HG02678 (cell line): ENCODE measurements at regions not wholly inside any gene's neighbourhood (a gene's known extent, or its start where the extent isn't known, plus 50 kb on each side); places are given as distances from the start of the nearest gene placed in this dataset.
"Not testable (repeated sequence)": the region's sequence is repeated elsewhere in the genome, so short reads cannot be mapped to it uniquely, and the experiment has no call there.

Source experiments
- ATAC-seq: cut with Tn5 transposase; IDR thresholded peaks from one replicate; pipeline ENCODE4 v1.9.1; 2021; ENCODE audit warnings: mild to moderate bottlenecking, moderate library complexity; ENCODE audit not compliant: unreplicated experiment

DNA sequence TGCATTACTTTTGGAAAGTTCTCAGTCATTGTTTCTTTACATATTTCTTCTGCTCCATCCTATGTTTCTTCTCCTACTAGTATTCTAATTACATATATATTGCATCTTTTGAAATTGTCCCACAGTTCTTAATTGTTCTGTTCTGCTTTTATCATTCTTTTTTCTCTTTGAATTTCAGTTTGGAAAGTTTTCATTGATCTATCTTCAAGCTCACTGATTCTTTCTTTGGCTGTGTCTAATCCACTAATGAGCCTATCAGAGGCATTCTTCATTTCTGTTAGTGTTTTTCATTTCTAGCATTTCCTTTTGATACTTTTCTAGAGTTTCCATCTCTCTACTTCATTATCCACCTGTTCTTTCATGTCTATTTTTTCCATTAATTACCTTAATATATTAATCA lies 159.0 kb upstream of the KCNJ15 start:
- ATAC-seq: no peak

DNA sequence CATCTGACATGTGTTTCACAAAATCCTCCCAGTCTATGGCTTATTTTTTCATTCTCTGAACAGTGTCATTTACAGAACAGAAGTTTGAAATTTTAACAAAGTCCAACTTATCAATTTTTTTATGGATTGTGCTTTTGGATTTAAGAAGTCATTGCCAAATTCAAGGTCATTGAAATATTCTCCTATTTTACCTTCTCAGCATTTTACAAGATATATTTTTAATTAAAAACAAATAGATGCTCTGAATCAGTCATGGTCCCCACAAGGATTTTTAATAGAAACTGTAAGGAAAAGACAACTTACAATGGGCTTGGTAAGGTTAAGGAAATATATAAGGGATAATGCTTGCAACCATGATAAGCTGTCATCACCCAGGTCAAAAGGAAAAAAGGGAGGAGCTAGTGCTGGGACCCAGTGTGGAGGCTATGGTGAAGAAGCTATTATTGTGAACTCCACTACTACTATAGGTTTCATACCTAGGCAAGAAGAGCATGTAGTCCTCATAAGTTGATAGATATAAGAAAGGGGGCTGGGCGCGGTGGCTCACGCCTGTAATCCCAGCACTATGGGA lies 144.5 kb upstream of the KCNJ15 start:
- ATAC-seq: no peak

DNA sequence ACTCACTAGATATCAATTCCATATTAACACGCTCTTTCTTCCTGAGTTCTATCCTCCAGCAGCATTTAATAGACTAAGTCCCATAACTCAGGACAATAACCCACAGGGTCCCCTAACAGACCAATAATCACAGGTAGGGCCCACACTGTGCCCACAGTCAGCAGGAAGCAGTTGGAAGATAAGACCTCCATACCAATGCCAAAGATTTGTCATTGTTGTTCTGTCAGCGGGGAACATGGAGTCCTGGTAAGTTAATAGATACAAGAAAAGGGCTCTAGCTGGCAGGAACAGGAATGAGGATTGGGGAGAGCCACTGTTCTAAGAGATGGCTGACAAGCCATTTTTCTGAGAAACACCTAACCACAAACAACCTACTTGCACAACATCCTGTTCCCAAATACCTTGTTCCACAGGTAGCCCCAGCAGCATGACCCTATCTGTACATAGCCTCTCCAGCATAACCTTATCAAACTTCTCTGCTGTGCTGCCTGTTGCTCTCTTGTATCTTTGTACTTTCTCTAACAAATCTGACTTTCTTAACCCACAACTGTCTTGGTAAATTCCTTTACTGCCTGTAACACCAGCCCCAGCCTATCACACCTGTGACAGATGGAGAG lies 142.0 kb upstream of the KCNJ15 start:
- no peak for ATAC-seq

DNA sequence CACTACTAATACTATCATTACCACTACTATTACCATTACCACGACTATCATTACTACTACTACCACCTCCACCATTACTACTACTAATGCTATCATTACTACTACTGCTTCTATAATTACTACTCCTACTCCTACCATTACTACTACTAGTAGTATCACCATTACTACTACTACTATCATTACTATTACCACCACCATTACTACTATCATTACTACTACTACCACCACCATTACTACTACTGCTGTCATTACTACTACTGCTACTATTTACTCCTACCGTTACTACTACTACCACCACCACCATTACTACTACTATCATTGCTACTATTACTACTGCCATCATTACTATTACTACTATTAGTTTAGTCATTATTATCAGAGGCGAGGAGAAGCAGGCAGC lies 140.9 kb upstream of the KCNJ15 start:
- ATAC-seq: no peak

DNA sequence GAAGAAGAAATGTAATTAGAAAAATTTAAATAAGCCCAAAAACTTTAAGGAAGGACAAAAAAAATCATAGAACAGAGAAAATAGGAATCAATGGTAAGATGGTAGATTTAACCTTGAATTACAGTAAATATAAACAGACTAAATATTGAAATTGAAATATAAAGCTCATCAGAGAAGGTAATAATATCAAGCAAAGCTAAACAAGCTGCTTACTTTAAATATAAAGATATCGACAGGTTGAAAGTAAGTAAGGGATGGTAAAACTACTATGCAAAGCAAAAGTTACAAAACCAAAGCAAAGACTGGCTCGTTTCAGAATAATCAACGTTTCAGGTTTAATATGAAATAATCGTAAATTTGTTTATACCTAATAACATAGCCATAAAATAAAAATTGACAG lies 137.0 kb upstream of the KCNJ15 start:
- ATAC-seq: no peak

DNA sequence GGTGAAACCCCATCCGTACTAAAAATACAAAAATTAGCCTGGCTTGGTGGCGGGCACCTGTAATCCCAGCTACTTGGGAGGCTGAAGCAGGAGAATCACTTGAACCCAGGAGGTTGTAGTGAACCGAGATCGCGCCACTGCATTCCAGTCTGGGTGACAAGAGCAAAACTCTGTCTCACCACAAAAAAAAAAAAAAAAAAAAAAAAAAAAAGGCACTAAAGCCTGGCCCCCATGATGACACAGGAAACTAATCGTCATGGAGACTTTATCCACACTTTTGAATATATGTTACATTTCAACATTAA lies 136.2 kb upstream of the KCNJ15 start:
- ATAC-seq: not testable (repeated sequence)

DNA sequence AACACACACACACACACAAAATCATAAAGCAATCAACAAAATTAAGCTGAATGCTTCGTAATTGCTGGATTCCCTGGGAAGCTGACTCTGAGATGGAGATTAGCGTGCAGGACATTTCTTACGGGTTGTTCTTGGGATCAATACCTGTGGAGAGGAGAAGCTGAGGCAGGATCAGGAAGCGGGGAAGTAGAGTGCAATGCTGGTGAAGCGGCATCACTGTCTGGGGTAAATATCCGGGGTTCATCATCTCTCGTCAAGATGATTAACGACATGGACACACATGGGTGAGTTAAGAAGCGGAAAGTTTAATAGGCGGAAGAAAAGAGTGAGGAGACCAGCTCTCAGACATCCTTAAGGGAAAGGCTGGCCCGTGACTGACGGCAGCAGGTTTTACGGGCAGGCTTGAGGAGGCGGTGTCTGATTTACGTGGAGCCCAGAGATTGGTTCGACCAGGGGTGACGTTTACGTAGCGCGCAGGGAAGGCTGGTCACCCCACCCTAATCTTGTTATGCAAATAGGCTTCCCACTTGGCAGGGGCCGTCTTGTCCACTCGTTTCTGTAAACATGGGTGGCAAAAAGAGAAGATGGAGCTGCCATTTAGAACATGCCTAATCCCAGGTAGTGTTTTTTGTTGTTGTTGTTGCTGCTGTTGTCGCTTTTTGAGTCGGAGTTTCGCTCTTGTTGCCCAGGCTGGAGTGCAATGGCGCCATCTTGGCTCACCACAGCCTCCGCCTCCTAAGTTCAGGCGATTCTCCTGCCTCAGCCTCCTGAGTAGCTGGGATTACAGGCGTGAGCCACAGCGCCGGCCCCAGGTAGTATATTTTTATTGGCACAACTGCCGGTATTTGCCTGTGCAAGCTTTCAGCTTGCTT lies 135.6 kb upstream of the KCNJ15 start:
- ATAC-seq: no peak

DNA sequence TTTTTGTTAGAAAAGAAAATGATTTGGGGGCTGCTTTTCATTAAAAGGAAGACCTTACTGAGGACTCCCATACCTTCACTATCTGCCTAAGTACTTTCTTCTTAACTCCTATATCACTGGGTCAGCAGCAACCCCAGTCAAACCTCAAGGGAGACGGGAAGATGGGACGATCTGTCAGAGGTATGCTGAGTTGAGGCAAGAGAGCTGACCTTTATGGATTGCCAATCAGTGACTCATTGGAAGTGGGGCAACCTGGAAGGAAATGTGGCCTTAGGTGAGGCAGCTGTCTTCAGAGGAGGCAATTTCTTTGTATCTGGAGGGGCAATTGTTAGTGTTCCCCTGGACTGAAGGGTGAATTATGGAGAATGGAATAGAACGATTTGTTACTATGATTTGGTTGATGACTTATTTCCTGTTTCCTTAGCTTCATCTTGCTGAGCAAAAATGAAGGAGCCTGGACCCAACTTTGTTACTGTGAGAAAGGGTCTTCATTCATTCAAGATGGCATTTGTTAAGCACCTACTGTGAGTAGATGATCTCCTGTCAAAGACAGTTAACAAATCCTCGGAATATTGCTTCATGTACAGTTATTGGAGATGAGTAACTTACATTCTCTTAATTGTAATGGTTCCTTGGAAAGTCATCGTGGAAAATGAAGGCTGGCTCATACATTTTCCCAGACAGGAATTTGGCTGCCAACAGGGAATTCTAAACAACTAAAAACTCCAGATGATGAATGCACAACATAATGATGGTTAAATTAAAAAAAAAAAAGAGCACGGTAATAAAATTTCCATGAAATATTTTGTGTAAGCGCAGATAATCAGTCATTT lies 134.7 kb upstream of the KCNJ15 start:
- ATAC-seq: no peak

DNA sequence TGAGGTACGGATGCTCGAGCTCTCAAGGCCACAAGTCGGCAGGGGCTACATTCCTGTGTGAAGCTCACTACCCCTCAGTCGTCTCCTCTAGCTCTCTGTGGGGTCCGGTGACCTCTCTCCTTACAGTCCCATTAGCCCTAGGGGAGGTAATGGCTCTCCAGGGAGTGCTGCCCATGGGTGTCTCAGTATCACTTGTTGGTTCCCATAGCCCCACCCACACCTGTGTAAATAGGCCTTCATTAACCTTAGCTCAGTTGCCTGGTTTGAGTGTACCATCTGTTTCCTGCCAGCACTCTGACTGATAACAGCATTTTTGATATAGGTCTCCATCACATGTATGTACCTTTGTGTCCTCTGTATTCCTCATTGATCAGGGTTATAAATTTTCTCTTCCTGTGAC lies 133.2 kb upstream of the KCNJ15 start:
- no peak for ATAC-seq

DNA sequence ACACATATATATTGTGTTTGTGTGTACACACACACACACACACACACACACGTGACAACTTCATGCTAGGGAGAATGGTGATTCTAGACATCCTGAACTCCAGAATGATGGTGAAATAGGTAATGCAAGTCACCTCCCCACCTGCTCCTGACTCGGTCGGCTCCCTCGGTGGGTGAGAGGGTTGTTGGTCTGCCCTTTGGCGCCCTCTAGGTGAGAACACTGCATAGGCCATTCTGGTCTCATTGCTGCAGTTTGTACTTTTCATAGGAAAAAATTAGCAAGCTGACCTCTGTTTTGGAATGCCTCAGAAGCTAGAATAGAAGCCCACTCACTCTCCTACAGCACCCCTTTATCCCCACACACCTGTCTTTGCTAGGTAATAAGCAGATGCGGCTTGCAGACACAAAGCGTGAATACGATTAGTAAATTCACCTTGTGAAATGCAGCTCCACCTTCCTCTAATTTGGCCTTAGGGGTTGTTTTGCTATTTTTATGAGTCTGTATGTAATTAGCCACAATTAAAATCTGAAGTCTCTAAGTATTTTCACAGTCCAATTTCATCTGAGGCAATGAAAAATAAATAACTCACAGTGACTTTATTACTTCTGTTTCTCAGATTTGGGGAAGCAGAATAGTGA lies 130.0 kb upstream of the KCNJ15 start:
- ATAC-seq: peak; percentile 62

DNA sequence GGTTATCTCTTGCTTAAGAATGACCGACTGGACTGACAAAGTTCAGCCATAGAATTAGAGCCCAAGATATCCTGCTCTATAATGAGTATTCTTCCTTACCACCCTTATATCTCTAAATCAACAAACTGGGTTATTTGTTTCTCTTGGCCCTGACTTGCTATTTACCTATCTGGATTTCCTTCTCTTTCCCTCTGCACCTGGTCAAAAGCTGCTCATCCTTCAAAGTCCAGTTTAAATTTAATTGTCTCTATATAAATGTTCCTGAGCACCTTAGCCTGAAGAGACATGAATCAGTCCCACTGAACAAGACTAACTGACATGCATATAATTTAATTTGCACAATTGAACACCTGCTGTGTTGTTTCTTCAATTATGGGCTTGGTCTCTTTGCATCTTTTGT lies 127.1 kb upstream of the KCNJ15 start:
- no peak for ATAC-seq

DNA sequence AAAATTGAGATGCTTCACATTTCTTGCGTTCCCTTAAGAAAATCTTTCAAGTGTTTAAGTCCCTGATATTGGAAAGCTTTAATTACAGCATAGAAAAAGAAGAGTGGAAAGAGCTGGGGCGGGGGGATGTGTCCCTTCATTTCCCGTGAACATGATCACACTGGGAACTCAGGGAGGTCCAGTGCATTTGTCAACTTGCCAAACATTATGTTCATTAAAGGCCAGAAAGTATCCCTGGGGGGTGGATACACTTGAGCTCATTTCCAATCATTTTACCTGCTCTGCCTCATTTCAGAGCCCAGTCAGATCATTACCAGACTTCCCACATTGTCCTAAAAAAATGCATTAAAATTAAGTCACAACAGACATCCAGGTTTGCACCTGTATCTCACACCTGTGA lies 123.6 kb upstream of the KCNJ15 start:
- no peak for ATAC-seq

DNA sequence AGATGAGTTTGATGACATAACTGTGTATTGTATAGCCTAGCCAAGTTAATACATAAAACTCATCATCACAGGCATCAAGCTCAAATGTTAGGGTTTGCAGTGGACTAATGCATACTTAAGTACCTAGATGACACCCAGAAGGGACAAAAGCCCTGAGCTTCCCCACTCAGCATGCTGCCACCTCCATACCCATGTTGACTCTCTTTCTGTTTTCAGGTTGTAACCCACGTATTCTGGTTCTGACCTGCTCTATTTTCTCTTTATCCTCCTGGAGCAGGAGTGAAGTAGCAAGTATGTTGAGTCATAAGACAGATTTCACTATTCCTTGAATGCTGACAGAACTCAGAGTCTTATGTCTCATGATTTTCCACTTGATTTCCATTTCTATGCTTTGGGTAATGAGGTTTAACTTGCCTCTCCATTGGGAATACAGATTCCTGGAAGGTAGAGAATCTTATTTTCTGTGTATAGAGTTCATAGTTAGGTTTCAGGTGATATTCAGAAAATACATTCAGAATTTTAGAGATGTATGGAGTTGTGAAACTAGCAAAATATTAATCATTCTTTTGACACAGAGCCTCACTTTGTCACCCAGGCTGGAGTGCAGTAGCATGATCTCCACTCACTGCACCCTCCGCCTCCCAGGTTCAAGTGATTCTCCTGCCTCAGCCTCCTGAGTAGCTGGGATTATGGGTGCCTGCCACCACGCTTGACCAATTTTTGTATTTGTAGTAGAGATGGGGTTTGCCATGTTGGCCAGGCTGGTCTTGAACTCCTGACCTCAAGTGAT lies 122.5 kb upstream of the KCNJ15 start:
- no peak for ATAC-seq

DNA sequence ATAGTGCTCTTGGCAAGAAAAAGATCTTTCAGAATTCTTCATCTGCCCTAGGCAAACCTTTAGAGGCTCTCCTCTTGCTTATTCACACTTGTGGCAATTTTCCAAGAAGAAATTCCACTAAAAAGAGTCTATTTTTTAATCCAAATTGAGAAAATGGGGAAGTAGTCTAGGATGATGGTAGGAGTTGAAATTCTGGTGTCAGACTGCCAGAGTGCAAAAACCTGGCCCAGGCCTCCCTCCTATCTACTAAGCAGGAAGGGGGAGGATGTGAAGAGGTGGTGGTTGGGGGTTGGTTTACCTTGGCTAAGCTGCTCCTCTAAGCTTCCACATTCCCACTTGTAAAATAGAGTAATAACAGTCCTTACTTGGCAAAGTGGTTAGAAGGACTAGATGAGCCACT lies 120.6 kb upstream of the KCNJ15 start:
- ATAC-seq: no peak

DNA sequence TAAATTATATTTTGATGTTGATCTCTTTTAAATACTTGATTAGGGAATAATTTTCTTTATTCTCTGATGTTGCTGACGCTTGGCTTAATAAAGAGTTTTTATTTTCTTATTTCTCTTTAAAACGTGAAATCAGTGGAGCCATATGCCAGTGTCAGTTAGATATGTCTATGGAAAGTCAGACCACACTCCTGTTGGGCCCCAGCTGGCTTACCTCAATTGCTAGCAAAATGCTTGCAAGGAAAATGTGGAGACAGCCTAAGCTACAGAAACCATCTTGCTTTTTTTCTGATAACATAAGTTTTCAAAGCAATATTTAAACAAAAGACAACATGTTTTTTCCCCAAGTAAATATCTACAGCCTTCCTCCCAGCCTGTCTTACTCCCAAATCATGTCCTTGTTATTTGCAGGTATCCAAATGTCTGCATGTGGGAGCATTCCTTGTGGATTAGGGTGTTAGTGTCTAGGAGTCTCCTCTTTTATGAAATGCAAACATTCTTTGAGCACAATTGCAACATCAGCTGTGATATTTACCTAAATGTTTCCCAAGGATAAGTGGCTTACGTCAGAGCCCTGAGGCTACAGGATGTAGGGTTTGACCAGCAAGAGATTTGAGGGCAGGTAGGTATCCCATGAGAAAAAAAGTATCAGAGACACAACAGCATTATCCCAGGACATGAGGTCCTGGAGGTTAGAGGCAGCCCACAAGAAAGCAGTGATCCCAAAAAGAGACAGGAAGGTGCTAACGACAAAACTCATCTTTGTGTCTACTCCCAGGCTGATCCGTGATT lies 117.2 kb upstream of the KCNJ15 start:
- no peak for ATAC-seq

DNA sequence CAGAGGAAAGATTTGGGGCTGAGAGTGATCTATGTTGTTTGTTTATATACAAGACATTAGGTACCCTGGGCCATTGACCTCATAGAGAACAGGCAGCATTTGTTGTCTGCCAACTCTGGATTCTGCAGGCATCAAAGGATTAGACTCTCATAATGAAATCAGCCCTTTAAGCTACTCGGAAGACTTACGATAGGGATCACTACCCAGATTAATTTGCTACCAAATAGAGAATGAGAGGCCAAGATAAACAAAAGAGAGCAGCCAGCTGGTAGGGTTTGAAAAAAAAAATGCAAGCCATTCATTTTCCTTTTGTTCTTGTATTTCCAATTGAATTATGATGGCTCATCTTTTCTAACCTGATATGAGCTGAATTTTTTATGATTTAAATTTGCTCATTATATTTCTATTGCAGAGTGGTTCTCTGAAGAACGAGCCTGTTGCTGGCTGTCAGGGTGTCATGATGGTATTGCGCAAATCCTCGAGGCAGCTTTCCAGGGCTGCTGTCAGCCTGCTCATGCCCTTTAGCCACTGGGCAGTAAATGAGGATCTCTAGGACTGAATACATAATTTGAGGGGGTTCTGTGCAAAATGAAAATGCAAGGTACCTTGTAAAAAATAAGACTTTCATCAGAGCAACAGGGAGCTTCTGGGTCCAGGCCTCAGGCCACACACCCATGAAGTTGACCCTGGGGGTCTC lies 116.4 kb upstream of the KCNJ15 start:
- ATAC-seq: no peak

DNA sequence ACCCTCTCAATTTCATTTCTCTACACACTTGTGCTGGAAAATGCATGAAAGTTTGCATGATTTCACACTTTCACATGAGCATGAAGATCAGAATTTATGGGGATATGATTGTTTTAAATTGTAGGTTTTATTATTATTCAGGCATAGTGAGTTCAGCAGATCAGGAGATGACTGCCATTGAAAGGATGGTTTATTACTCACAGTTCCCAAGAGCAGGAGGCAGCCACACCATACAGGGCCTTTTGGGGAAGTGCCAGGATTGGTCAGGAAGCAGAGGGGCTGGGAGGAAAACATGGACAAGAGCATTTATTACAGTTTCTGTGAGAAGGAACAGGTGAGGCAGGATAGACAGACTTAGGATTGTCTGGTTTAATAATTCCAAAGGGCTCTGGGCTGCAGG lies 114.6 kb upstream of the KCNJ15 start:
- no peak for ATAC-seq

DNA sequence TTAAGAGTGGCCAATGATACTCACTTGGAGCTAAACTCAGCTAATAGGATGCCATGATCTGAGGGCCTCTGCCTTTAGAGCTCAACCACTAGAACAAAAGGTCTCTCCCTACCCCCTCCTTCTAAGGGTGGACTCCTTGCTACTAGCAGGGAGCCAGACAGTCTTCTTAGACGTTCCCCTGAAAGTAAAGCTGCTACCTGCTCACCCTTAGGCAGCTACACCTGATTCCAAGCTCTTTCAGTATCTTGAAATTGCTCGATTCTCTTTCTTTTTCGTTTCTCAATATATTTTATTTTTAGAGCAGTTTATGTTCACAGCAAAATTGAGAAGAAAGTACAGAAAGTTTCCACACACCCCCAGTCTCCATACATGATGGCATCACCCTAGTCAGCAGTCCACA lies 112.6 kb upstream of the KCNJ15 start:
- no peak for ATAC-seq

DNA sequence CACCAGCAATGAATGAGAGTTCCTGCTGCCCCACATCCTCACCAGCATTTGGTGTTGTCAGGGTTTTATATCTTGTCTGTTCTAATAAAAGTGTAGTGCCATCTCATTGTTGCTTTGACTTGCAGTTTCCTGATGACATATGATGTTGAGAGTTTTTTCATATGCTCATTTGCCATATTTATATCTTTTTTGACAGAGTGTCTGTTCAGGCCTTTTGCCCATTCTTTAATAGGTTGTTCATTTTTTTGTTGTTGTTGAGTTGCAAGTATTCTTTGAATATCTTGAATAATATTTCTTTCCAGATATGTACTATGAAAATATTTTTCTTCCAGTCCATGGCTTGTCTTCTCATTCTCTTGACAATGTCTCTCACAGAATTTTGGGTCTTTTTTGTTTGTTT lies 111.7 kb upstream of the KCNJ15 start:
- no peak for ATAC-seq
